Smooth muscle cell (in vitro differentiated cells): ENCODE measurements at regions not wholly inside any gene's neighbourhood (a gene's known extent, or its start where the extent isn't known, plus 50 kb on each side); places are given as distances from the start of the nearest gene placed in this dataset.

Experiments
- DNase-seq: peaks from one replicate; lab custom pipeline; 2025; ENCODE audit not compliant: unreplicated experiment; lab: John Stamatoyannopoulos, UW
- H2AFZ ChIP-seq: fragments of 200-600 bp; sonication (generic); 2 replicates; pipeline ENCODE4 v1.6.0; 2016; ENCODE audit warnings: antibody characterized with exemption, low read depth, mild to moderate bottlenecking
- H3F3A ChIP-seq: fragments of 200-600 bp; sonication (generic); 2 replicates; pipeline ENCODE4 v1.6.0; 2017; ENCODE audit warnings: antibody characterized with exemption, low read depth
- H3K27ac ChIP-seq: fragments of 200-600 bp; sonication (generic); 2 replicates; pipeline ENCODE4 v1.5.1; 2016; ENCODE audit warnings: low read depth, mild to moderate bottlenecking
- H3K27me3 ChIP-seq: fragments of 200-600 bp; sonication (generic); 2 replicates; pipeline ENCODE4 v1.6.1; 2016; ENCODE audit warnings: low read depth, mild to moderate bottlenecking
- H3K36me3 ChIP-seq: fragments of 200-600 bp; sonication (generic); 2 replicates; pipeline ENCODE4 v1.5.1; 2016; ENCODE audit warnings: low read depth
- H3K4me1 ChIP-seq: fragments of 200-600 bp; sonication (generic); 2 replicates; pipeline ENCODE4 v1.5.1; 2016; ENCODE audit warnings: low read depth
- H3K4me2 ChIP-seq: fragments of 200-600 bp; sonication (generic); 2 replicates; pipeline ENCODE4 v1.6.0; 2016; ENCODE audit warnings: mild to moderate bottlenecking
- H3K4me3 ChIP-seq: fragments of 200-600 bp; sonication (generic); 2 replicates; pipeline ENCODE4 v1.5.1; 2016; ENCODE audit warnings: mild to moderate bottlenecking
- H3K79me2 ChIP-seq: fragments of 200-600 bp; sonication (generic); 2 replicates; pipeline ENCODE4 v1.6.0; 2016; ENCODE audit warnings: low read depth, mild to moderate bottlenecking
- H3K9ac ChIP-seq: fragments of 200-600 bp; sonication (generic); 2 replicates; pipeline ENCODE4 v1.6.0; 2016; ENCODE audit warnings: low read depth
- H3K9me3 ChIP-seq: fragments of 200-600 bp; sonication (generic); replicated peaks from 2 replicates; pipeline ENCODE4 v1.5.1; 2016; ENCODE audit warnings: low read depth
- H4K20me1 ChIP-seq: fragments of 200-600 bp; sonication (generic); 2 replicates; pipeline ENCODE4 v1.6.0; 2016; ENCODE audit warnings: low read depth
- WGBS: methylation state at CpG from one replicate; pipeline ENCODE4 v1.1.7; 2016; ENCODE audit warnings: low lambda C conversion rate; 5-methylcytosine and 5-hydroxymethylcytosine counted together
- TF ChIP-seq, protein P1 (sequence below): fragments of 200-600 bp; sonication (generic); IDR thresholded peaks from 2 replicates; pipeline ENCODE4 v1.5.1; 2017; ENCODE audit warnings: borderline replicate concordance, mild to moderate bottlenecking, antibody characterized with exemption; ENCODE audit not compliant: insufficient read depth, poor library complexity, severe bottlenecking

GRCh38 chr7:67392596-67393438, 396.2 kb downstream of the TYW1 start:
- no peaks in the 10 kb centered on the region for H3K79me2 ChIP-seq
- peaks cover 22% of the 10 kb centered on the region for H3K27me3 ChIP-seq
- no peak for DNase-seq
- H4K20me1 ChIP-seq, result no peaks in the 10 kb centered on the region
- no peak overlapping the region for H3K27ac ChIP-seq
- 29% methylated on average over 16 of the region's 16 CpGs for whole genome bisulfite sequencing
- no peak overlapping the region for H2AFZ ChIP-seq
- no peaks in the 10 kb centered on the region for H3K4me1 ChIP-seq
- TF ChIP-seq, protein P1, sequence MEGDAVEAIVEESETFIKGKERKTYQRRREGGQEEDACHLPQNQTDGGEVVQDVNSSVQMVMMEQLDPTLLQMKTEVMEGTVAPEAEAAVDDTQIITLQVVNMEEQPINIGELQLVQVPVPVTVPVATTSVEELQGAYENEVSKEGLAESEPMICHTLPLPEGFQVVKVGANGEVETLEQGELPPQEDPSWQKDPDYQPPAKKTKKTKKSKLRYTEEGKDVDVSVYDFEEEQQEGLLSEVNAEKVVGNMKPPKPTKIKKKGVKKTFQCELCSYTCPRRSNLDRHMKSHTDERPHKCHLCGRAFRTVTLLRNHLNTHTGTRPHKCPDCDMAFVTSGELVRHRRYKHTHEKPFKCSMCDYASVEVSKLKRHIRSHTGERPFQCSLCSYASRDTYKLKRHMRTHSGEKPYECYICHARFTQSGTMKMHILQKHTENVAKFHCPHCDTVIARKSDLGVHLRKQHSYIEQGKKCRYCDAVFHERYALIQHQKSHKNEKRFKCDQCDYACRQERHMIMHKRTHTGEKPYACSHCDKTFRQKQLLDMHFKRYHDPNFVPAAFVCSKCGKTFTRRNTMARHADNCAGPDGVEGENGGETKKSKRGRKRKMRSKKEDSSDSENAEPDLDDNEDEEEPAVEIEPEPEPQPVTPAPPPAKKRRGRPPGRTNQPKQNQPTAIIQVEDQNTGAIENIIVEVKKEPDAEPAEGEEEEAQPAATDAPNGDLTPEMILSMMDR, result no peak
- H3K9me3 ChIP-seq, result no peaks in the 10 kb centered on the region
- no peak overlapping the region for H3K9ac ChIP-seq
- H3F3A ChIP-seq, result no peaks in the 10 kb centered on the region
- H3K4me2 ChIP-seq, result no peak overlapping the region
- H3K36me3 ChIP-seq, result no peaks in the 10 kb centered on the region
- H3K4me3 ChIP-seq, result no peak overlapping the region

DNA sequence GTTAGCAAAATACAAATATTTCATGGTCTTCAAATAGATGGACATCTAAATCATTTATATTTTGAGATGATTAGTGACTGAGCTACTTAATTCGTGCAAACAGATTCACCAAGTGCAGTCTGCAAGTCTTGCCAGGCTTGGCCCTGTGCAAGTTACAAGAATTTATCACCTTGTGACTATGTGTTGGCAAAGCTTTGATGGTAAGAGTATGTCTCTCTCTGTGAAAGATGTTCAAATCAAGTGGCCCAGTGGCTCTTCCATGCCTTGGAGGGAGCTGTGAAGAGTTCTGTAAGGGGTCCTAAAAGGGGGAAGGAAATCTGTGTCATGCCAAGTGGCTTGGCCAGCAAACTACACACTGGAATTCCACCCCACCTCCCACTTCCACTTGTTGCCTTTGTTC, 397.3 kb downstream of the TYW1 start:
- TF ChIP-seq, protein P1, result no peak
- Histone ChIP-seq H3K4me3 (no peak overlapping the region), H3K27ac (no peak overlapping the region), H2AFZ (no peak overlapping the region), H3F3A (no peaks in the 10 kb centered on the region), H3K9ac (no peak overlapping the region), H3K79me2 (no peaks in the 10 kb centered on the region), H3K4me1 (no peaks in the 10 kb centered on the region), H3K4me2 (no peak overlapping the region), H4K20me1 (no peaks in the 10 kb centered on the region), H3K36me3 (no peaks in the 10 kb centered on the region), H3K27me3 (peaks cover 22% of the 10 kb centered on the region), H3K9me3 (no peaks in the 10 kb centered on the region)
- no peak for DNase-seq
- WGBS, result 80% methylated on average over 1 of the region's 1 CpG

DNA sequence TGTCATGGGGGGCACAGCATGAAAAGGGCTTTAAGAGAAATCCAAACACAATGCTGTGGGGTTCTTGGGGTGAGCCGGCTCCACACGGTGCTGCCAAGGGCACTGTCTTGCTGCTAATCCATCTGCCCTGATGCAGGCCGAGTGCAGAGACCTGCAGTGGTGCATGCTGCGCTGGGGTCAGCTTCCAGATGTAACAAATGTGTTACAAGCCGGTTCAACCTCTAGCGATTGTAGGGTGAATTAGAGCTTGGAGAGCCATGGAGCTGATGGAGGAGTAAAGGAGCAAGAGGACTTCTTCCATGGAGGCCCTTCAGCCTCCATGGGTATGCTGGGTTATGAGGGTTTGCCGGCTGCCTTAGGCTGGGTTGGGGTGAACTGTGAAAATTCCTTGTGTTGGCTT, 402.3 kb downstream of the TYW1 start:
- Histone ChIP-seq H3K9ac (no peak overlapping the region), H3F3A (no peaks in the 10 kb centered on the region), H3K4me1 (no peaks in the 10 kb centered on the region), H3K27ac (no peak overlapping the region), H3K4me3 (no peak overlapping the region), H3K4me2 (no peak overlapping the region), H3K36me3 (no peaks in the 10 kb centered on the region), H3K9me3 (no peaks in the 10 kb centered on the region), H3K27me3 (peaks cover under 1% of the 10 kb centered on the region), H4K20me1 (no peaks in the 10 kb centered on the region), H2AFZ (no peak overlapping the region), H3K79me2 (no peaks in the 10 kb centered on the region)
- TF ChIP-seq, protein P1, result no peak
- WGBS, result 86% methylated on average over 7 of the region's 7 CpGs
- DNase-seq, result no peak

DNA sequence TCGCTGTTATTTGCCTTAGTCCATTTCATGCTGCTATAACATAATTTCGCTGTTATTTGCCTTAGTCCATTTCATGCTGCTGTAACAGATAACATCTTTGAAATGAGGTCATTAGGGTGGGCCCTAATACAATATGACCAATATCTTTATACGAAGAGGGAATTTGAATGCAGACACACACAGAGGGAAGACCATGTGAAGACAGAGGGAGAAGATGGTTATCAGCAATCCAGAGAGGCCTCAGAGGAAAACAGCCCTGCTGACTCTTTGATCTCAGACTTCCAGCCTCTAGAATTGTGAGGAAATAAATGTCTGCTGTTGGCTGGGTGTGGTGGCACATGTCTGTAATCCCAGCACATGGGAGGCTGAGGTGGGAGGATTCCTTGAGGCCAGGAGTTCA, 404.9 kb downstream of the TYW1 start:
- H3K27ac ChIP-seq, result no peak overlapping the region
- no peak for DNase-seq
- no peak overlapping the region for H2AFZ ChIP-seq
- H3K36me3 ChIP-seq, result no peaks in the 10 kb centered on the region
- H3K4me3 ChIP-seq, result no peak overlapping the region
- H3K9ac ChIP-seq, result no peak overlapping the region
- no peaks in the 10 kb centered on the region for H3K9me3 ChIP-seq
- H3K4me1 ChIP-seq, result no peaks in the 10 kb centered on the region
- no peaks in the 10 kb centered on the region for H3F3A ChIP-seq
- TF ChIP-seq, protein P1, result no peak
- H3K4me2 ChIP-seq, result no peak overlapping the region
- H3K27me3 ChIP-seq, result no peaks in the 10 kb centered on the region
- 93% methylated on average over 3 of the region's 3 CpGs for WGBS
- no peaks in the 10 kb centered on the region for H3K79me2 ChIP-seq
- no peaks in the 10 kb centered on the region for H4K20me1 ChIP-seq
